ENCODE measurements at regions not wholly inside any gene's neighbourhood (a gene's known extent, or its start where the extent isn't known, plus 50 kb on each side); places are given as distances from the start of the nearest gene placed in this dataset.

GRCh38 chr9:127553793-127554192 is 58.3 kb upstream of the STXBP1 start:
- no peaks in the 10 kb centered on the region for H3K36me3 Mint-ChIP-seq
- no peak overlapping the region for H3K4me3 Mint-ChIP-seq
- H3K27me3 Mint-ChIP-seq = no peaks in the 10 kb centered on the region
- H3K4me1 Mint-ChIP-seq (ENCODE audit: low read depth) = peaks cover 40% of the 10 kb centered on the region
- H3K9me3 Mint-ChIP-seq (ENCODE audit: low read depth) = no peaks in the 10 kb centered on the region
- no peak overlapping the region for H3K27ac Mint-ChIP-seq

- no peaks in the 10 kb centered on the region for H3K36me3 Mint-ChIP-seq
- no peaks in the 10 kb centered on the region for H3K9me3 Mint-ChIP-seq (ENCODE audit: low read depth)
- peak overlapping the region; percentile 85 for H3K27ac Mint-ChIP-seq
- H3K4me3 Mint-ChIP-seq = peak overlapping the region; percentile 70
- no peaks in the 10 kb centered on the region for H3K27me3 Mint-ChIP-seq
- H3K4me1 Mint-ChIP-seq (ENCODE audit: low read depth) = peaks cover 44% of the 10 kb centered on the region
Measured at GRCh38 chr9:127554966-127555839, 56.9 kb upstream of the STXBP1 start.

GRCh38 chr9:127555840-127556820 is 55.9 kb upstream of the STXBP1 start:
- Mint-ChIP-seq H3K4me3 (peak overlapping the region; percentile 70), H3K27ac (peak overlapping the region; percentile 85), H3K36me3 (no peaks in the 10 kb centered on the region), H3K27me3 (no peaks in the 10 kb centered on the region), H3K4me1 (ENCODE audit: low read depth) (peaks cover 44% of the 10 kb centered on the region), H3K9me3 (ENCODE audit: low read depth) (no peaks in the 10 kb centered on the region)

- H3K27me3 Mint-ChIP-seq = no peaks in the 10 kb centered on the region
- peak overlapping the region; percentile 85 for H3K27ac Mint-ChIP-seq
Measured at GRCh38 chr9:127556871-127557270, 55.2 kb upstream of the STXBP1 start.

GRCh38 chr9:127557466-127557869 is 54.6 kb upstream of the STXBP1 start:
- peak overlapping the region; percentile 17 for H3K4me3 Mint-ChIP-seq
- no peaks in the 10 kb centered on the region for H3K36me3 Mint-ChIP-seq
- no peaks in the 10 kb centered on the region for H3K9me3 Mint-ChIP-seq (ENCODE audit: low read depth)
- H3K27ac Mint-ChIP-seq = no peak overlapping the region
- peaks cover 55% of the 10 kb centered on the region for H3K4me1 Mint-ChIP-seq (ENCODE audit: low read depth)
- H3K27me3 Mint-ChIP-seq = no peaks in the 10 kb centered on the region

More at GRCh38 chr9:127556871-127557270, 55.2 kb upstream of the STXBP1 start:
- Mint-ChIP-seq H3K9me3 (ENCODE audit: low read depth) (no peaks in the 10 kb centered on the region), H3K36me3 (no peaks in the 10 kb centered on the region), H3K4me1 (ENCODE audit: low read depth) (peaks cover 52% of the 10 kb centered on the region), H3K4me3 (peak overlapping the region; percentile 70)

- no peaks in the 10 kb centered on the region for H3K36me3 Mint-ChIP-seq
- peaks cover 55% of the 10 kb centered on the region for H3K4me1 Mint-ChIP-seq (ENCODE audit: low read depth)
- H3K27me3 Mint-ChIP-seq = no peaks in the 10 kb centered on the region
- H3K9me3 Mint-ChIP-seq (ENCODE audit: low read depth) = no peaks in the 10 kb centered on the region
- peak overlapping the region; percentile 17 for H3K4me3 Mint-ChIP-seq
- no peak overlapping the region for H3K27ac Mint-ChIP-seq
Measured at GRCh38 chr9:127557998-127558546, 54.0 kb upstream of the STXBP1 start.

GRCh38 chr9:127558581-127559246 is 53.4 kb upstream of the STXBP1 start:
- no peaks in the 10 kb centered on the region for H3K36me3 Mint-ChIP-seq
- H3K9me3 Mint-ChIP-seq (ENCODE audit: low read depth) = no peaks in the 10 kb centered on the region
- H3K27ac Mint-ChIP-seq = no peak overlapping the region
- H3K4me3 Mint-ChIP-seq = peak overlapping the region; percentile 5
- H3K27me3 Mint-ChIP-seq = no peaks in the 10 kb centered on the region
- peaks cover 55% of the 10 kb centered on the region for H3K4me1 Mint-ChIP-seq (ENCODE audit: low read depth)

- Mint-ChIP-seq H3K4me3 (no peak overlapping the region), H3K27ac (no peak overlapping the region), H3K36me3 (no peaks in the 10 kb centered on the region)
Measured at GRCh38 chr9:127559247-127559680, 52.8 kb upstream of the STXBP1 start.

GRCh38 chr9:127561491-127562278 is 50.4 kb upstream of the STXBP1 start:
- peaks cover 34% of the 10 kb centered on the region for H3K4me1 Mint-ChIP-seq (ENCODE audit: low read depth)
- peak overlapping the region; percentile 28 for H3K27ac Mint-ChIP-seq
- no peaks in the 10 kb centered on the region for H3K27me3 Mint-ChIP-seq
- no peaks in the 10 kb centered on the region for H3K36me3 Mint-ChIP-seq
- H3K9me3 Mint-ChIP-seq (ENCODE audit: low read depth) = no peaks in the 10 kb centered on the region
- no peak overlapping the region for H3K4me3 Mint-ChIP-seq

More at GRCh38 chr9:127559247-127559680, 52.8 kb upstream of the STXBP1 start:
- peaks cover 53% of the 10 kb centered on the region for H3K4me1 Mint-ChIP-seq (ENCODE audit: low read depth)
- no peaks in the 10 kb centered on the region for H3K27me3 Mint-ChIP-seq
- no peaks in the 10 kb centered on the region for H3K9me3 Mint-ChIP-seq (ENCODE audit: low read depth)

Data from activated naive CD8-positive, alpha-beta T cell (primary cell).